ENCODE measurements at regions not wholly inside any gene's neighbourhood (a gene's known extent, or its start where the extent isn't known, plus 50 kb on each side); places are given as distances from the start of the nearest gene placed in this dataset.

DNA sequence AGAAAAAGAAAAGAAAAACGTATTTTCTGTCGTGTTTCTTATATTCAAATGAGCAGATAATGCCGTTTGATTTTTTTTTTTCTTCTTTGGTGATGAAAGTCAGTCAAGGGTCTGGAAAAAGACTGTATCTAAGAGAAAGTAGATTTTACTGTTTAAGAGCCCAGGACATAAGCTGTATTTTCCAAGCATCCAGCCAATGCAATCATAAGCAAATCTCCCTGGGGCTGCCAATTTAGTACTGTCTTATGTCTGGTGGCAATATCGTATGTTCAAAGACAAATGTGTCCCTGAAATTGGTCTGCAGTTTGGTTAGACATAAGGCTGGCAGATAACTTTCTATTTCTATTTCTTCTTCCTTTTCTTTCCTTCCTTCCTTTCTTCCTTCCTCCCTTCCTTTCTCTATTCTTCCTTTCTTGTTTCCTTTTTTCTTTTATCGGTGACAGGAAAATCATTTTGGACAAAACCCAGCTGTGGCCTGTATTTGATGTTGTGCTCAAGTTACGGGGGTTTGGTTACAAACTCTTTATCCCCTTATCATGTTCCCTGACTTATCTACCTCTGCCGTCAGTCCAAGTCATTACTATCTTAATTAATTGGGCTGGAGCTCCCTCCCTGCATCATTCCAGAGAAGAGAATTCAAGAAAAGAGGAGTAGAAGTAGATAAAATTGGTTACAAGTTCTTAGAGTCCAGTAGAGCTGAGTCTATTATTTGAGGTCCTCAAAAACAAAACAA lies 683.4 kb upstream of the FSHR start:
- in situ Hi-C loops (cut with MboI) (no loop called here), intact Hi-C loops (cut with micrococcal nuclease; ENCODE audit: unreplicated experiment) (no loop called here)
- Histone ChIP-seq H3K4me3 (no peak overlapping the region), H3K27ac (ENCODE audit: control insufficient read depth, insufficient read depth) (no peak overlapping the region), H3K9ac (ENCODE audit: control insufficient read depth, insufficient read depth, low read length) (no peak overlapping the region), H3K79me2 (ENCODE audit: control insufficient read depth, insufficient read depth, low read length) (no peaks in the 10 kb centered on the region), H2AFZ (ENCODE audit: control insufficient read depth, low read depth, low read length) (no peak overlapping the region), H3K27me3 (replicated peaks in 1 of 2; ENCODE audit: control insufficient read depth in 2 of 2, insufficient read depth in 2 of 2, low read length in 1 of 2) (no peaks in the 10 kb centered on the region), H3K36me3 (ENCODE audit: control insufficient read depth in 2 of 2, insufficient read depth in 2 of 2, low read length in 1 of 2) (no peaks in the 10 kb centered on the region), H3K9me3 (replicated peaks; ENCODE audit: control insufficient read depth, insufficient read depth, low read length) (no peaks in the 10 kb centered on the region), H3K4me1 (ENCODE audit: control insufficient read depth, insufficient read depth, low read length) (no peaks in the 10 kb centered on the region), H3K4me2 (ENCODE audit: control insufficient read depth, insufficient read depth) (no peak overlapping the region), H4K20me1 (ENCODE audit: control insufficient read depth, insufficient read depth) (no peaks in the 10 kb centered on the region)
- no TSS peak for BruUV-seq (replicated peaks)
- POLR2A ChIA-PET, result no interaction called here
- SMC1A ChIA-PET (ENCODE audit: uncharacterized antibody, unreplicated experiment), result no interaction called here
- CTCF ChIA-PET, result interaction anchor here (0.7 kb wide), 1 partner anchor 350 kb away, joined by 3 read pairs; no protein-coding TSS in a partner anchor
- DNase-seq (ENCODE audit: low read depth, low spot score) (no peak), FAIRE-seq (no peak), ATAC-seq (no peak)
- RAD21 ChIA-PET (ENCODE audit: unreplicated experiment), result no interaction called here
- WGBS (ENCODE audit: insufficient coverage, insufficient replicate concordance, low lambda C conversion rate, missing lambda C conversion rate), result 31% methylated on average over 7 of the region's 7 CpGs
- TF ChIP-seq PAX5 (IDR thresholded peaks at IDR 0.05; ENCODE audit: borderline replicate concordance, low read depth, low read length) (no peak), PBX3 (IDR thresholded peaks at IDR 0.05; ENCODE audit: insufficient replicate concordance, low read depth, low read length) (no peak), SPI1 (IDR thresholded peaks at IDR 0.05; ENCODE audit: borderline replicate concordance, insufficient read depth, low read depth, low read length) (no peak), ETV6 (conservative IDR thresholded peaks at IDR 0.05 in 1 of 2, IDR thresholded peaks at IDR 0.05 in 1 of 2; ENCODE audit: borderline replicate concordance in 1 of 2, low read depth in 1 of 2) (no peak), MTA2 (IDR thresholded peaks at IDR 0.05; ENCODE audit: low read depth) (no peak), RELB (IDR thresholded peaks at IDR 0.05; ENCODE audit: low read depth) (no peak)
- TF ChIP-seq, protein P1, sequence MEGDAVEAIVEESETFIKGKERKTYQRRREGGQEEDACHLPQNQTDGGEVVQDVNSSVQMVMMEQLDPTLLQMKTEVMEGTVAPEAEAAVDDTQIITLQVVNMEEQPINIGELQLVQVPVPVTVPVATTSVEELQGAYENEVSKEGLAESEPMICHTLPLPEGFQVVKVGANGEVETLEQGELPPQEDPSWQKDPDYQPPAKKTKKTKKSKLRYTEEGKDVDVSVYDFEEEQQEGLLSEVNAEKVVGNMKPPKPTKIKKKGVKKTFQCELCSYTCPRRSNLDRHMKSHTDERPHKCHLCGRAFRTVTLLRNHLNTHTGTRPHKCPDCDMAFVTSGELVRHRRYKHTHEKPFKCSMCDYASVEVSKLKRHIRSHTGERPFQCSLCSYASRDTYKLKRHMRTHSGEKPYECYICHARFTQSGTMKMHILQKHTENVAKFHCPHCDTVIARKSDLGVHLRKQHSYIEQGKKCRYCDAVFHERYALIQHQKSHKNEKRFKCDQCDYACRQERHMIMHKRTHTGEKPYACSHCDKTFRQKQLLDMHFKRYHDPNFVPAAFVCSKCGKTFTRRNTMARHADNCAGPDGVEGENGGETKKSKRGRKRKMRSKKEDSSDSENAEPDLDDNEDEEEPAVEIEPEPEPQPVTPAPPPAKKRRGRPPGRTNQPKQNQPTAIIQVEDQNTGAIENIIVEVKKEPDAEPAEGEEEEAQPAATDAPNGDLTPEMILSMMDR (IDR thresholded peaks at IDR 0.05 in 2 of 3, conservative IDR thresholded peaks at IDR 0.05 in 1 of 3; ENCODE audit: control insufficient read depth in 2 of 3, extremely low read depth in 1 of 3, insufficient read depth in 1 of 3, low read depth in 3 of 3, low read length in 3 of 3), result no peak
